ENCODE measurements at regions not wholly inside any gene's neighbourhood (a gene's known extent, or its start where the extent isn't known, plus 50 kb on each side); places are given as distances from the start of the nearest gene placed in this dataset.

DNA sequence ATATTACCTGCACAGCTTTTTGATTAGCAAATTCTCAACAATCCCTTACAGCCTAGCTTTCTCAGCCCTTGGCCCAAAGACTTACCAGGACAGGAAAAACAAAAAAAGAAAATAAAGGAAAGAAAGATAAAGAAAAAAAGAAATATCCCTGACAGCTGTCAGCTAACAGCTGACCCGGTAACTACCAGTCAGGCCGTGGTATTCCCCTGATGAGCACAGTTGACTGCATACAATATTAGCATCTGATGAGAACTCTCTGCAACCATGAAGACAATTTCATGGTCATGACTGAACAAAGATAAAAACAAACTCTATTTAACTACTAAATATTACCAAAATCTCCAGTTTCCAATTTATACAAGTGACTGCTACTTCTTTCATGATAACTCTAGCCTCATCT lies 798.8 kb downstream of the PLA2G4A start:
- Histone ChIP-seq H2AFZ (ENCODE audit: low read length) (no peak overlapping the region), H3K9ac (ENCODE audit: low read length) (no peak overlapping the region), H3K79me2 (ENCODE audit: insufficient read depth, low read length) (no peaks in the 10 kb centered on the region), H3K36me3 (ENCODE audit: insufficient read depth, low read length) (no peaks in the 10 kb centered on the region), H3K9me3 (ENCODE audit: low read length) (no peaks in the 10 kb centered on the region), H3K4me2 (ENCODE audit: low read length) (no peak overlapping the region), H3K4me1 (ENCODE audit: insufficient read depth, low read length, severe bottlenecking) (no peaks in the 10 kb centered on the region), H3K27me3 (ENCODE audit: insufficient read depth, low read length) (no peaks in the 10 kb centered on the region), H3F3A (ENCODE audit: insufficient read depth, low read length) (no peaks in the 10 kb centered on the region), H3K9me2 (ENCODE audit: low read depth, low read length) (no peaks in the 10 kb centered on the region), H4K20me1 (ENCODE audit: insufficient read depth, low read length) (no peaks in the 10 kb centered on the region), H3K4me3 (ENCODE audit: low read depth, low read length, poor library complexity, severe bottlenecking) (no peak overlapping the region), H3K27ac (ENCODE audit: low read depth, low read length, poor library complexity, severe bottlenecking) (no peak overlapping the region)
- TF ChIP-seq EZH2 (IDR thresholded peaks at IDR 0.05; ENCODE audit: borderline replicate concordance, low read length): no peak
- TF ChIP-seq, protein P1, sequence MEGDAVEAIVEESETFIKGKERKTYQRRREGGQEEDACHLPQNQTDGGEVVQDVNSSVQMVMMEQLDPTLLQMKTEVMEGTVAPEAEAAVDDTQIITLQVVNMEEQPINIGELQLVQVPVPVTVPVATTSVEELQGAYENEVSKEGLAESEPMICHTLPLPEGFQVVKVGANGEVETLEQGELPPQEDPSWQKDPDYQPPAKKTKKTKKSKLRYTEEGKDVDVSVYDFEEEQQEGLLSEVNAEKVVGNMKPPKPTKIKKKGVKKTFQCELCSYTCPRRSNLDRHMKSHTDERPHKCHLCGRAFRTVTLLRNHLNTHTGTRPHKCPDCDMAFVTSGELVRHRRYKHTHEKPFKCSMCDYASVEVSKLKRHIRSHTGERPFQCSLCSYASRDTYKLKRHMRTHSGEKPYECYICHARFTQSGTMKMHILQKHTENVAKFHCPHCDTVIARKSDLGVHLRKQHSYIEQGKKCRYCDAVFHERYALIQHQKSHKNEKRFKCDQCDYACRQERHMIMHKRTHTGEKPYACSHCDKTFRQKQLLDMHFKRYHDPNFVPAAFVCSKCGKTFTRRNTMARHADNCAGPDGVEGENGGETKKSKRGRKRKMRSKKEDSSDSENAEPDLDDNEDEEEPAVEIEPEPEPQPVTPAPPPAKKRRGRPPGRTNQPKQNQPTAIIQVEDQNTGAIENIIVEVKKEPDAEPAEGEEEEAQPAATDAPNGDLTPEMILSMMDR (IDR thresholded peaks at IDR 0.05; ENCODE audit: low read length): no peak

DNA sequence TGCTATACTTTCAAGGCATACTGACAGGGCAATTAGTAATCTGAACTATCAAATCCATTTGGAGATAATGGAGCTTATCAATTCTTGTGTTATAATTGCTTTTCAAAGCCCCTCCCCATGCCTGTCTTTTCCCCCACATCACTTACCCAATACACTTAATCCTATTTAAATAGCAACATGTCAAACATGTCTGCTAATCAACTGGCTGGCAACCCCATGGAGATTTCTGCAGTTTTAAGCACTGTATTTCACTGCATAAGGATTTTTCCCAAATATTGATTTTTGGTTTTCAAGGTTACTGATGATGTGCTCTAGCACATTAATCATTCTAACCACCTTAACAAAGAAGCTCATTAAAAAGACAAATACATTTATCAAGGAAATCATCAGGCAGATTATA lies 800.3 kb downstream of the PLA2G4A start:
- no peak overlapping the region for H3K4me3 ChIP-seq (ENCODE audit: low read depth, low read length, poor library complexity, severe bottlenecking)
- no peaks in the 10 kb centered on the region for H3K4me1 ChIP-seq (ENCODE audit: insufficient read depth, low read length, severe bottlenecking)
- H4K20me1 ChIP-seq (ENCODE audit: insufficient read depth, low read length): no peaks in the 10 kb centered on the region
- no peaks in the 10 kb centered on the region for H3K9me3 ChIP-seq (ENCODE audit: low read length)
- no peaks in the 10 kb centered on the region for H3F3A ChIP-seq (ENCODE audit: insufficient read depth, low read length)
- no peak overlapping the region for H3K4me2 ChIP-seq (ENCODE audit: low read length)
- H3K36me3 ChIP-seq (ENCODE audit: insufficient read depth, low read length): no peaks in the 10 kb centered on the region
- no peak overlapping the region for H3K27ac ChIP-seq (ENCODE audit: low read depth, low read length, poor library complexity, severe bottlenecking)
- no peak overlapping the region for H3K9ac ChIP-seq (ENCODE audit: low read length)
- no peaks in the 10 kb centered on the region for H3K79me2 ChIP-seq (ENCODE audit: insufficient read depth, low read length)
- H2AFZ ChIP-seq (ENCODE audit: low read length): no peak overlapping the region
- TF ChIP-seq EZH2 (IDR thresholded peaks at IDR 0.05; ENCODE audit: borderline replicate concordance, low read length): no peak
- TF ChIP-seq, protein P1 (IDR thresholded peaks at IDR 0.05; ENCODE audit: low read length): no peak
- H3K27me3 ChIP-seq (ENCODE audit: insufficient read depth, low read length): no peaks in the 10 kb centered on the region
- H3K9me2 ChIP-seq (ENCODE audit: low read depth, low read length): no peaks in the 10 kb centered on the region

DNA sequence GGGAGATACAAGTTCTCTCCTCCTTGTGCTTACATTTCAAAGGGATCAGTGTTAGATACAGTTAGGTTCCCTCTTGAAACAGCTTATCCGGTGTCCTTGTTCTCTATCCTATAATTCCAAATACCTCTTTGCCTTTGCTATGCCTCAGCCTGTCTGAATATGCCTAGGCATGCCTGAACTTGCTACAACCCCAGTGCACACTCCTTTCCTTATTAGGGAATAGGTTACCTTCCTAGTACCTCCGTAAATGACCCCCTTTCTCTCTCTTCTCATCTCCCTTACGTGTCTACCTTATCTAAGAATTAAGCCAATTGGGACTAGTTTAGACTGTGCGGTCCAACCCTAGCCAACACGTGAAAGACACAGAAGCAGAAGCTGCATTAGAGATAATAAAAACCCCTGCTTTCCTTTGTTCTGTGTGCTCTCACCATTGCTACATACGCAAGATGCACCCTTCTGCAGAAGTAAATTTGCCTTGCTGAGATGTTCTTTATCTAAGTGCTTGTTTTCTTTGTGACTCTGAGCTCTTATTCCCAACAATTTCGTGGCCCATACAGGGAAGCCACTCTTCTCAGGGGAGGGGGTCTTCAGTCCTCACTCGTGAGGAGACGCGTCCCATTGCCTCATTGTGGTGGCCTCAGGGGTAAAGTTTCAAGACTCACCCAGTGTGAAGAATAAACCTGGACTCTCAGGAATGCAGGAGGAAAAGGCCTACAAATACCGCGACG lies 802.1 kb downstream of the PLA2G4A start:
- Histone ChIP-seq H3K27me3 (ENCODE audit: insufficient read depth, low read length) (no peaks in the 10 kb centered on the region), H3K4me2 (ENCODE audit: low read length) (no peak overlapping the region), H3K9me3 (ENCODE audit: low read length) (no peaks in the 10 kb centered on the region), H3K4me1 (ENCODE audit: insufficient read depth, low read length, severe bottlenecking) (no peaks in the 10 kb centered on the region), H3K79me2 (ENCODE audit: insufficient read depth, low read length) (no peaks in the 10 kb centered on the region), H3K9ac (ENCODE audit: low read length) (no peak overlapping the region), H3K36me3 (ENCODE audit: insufficient read depth, low read length) (no peaks in the 10 kb centered on the region), H3K27ac (ENCODE audit: low read depth, low read length, poor library complexity, severe bottlenecking) (no peak overlapping the region), H3K9me2 (ENCODE audit: low read depth, low read length) (no peaks in the 10 kb centered on the region), H4K20me1 (ENCODE audit: insufficient read depth, low read length) (no peaks in the 10 kb centered on the region), H3F3A (ENCODE audit: insufficient read depth, low read length) (no peaks in the 10 kb centered on the region), H3K4me3 (ENCODE audit: low read depth, low read length, poor library complexity, severe bottlenecking) (no peak overlapping the region), H2AFZ (ENCODE audit: low read length) (no peak overlapping the region)
- TF ChIP-seq, protein P1 (IDR thresholded peaks at IDR 0.05; ENCODE audit: low read length): no peak
- no peak for TF ChIP-seq EZH2 (IDR thresholded peaks at IDR 0.05; ENCODE audit: borderline replicate concordance, low read length)
